ENCODE measurements at regions not wholly inside any gene's neighbourhood (a gene's known extent, or its start where the extent isn't known, plus 50 kb on each side); places are given as distances from the start of the nearest gene placed in this dataset.

- Histone ChIP-seq H3K27me3 (ENCODE audit: low read length) (no peaks in the 10 kb centered on the region), H3K79me2 (ENCODE audit: low read length) (no peaks in the 10 kb centered on the region), H3K4me2 (ENCODE audit: low read length) (0 out of 2 replicates have a peak overlapping the region, but pooled peaks have one; percentile 31), H3K9ac (ENCODE audit: low read length) (no peak overlapping the region), H3K9me3 (ENCODE audit: low read length) (no peaks in the 10 kb centered on the region), H3K36me3 (ENCODE audit: low read depth, low read length) (no peaks in the 10 kb centered on the region), H3K9me2 (replicated peaks; ENCODE audit: low read length) (no peaks in the 10 kb centered on the region), H3K4me1 (ENCODE audit: insufficient read depth, low read length) (peaks cover 8% of the 10 kb centered on the region; the same call in 1 of the 2 replicates), H3K27ac (ENCODE audit: low read length) (no peak overlapping the region), H2AFZ (ENCODE audit: low read length) (no peak overlapping the region), H3F3A (ENCODE audit: low read length, unreplicated experiment) (no peaks in the 10 kb centered on the region), H4K20me1 (ENCODE audit: low read length) (no peaks in the 10 kb centered on the region), H3K4me3 (ENCODE audit: low read length) (no peak overlapping the region)
- DNase-seq (peak; percentile 50), ATAC-seq (peak; percentile 93)
- intact Hi-C loops (cut with micrococcal nuclease): no loop called here
- ChIA-PET POLR2A (ENCODE audit: unreplicated experiment) (no interaction called here), CTCF (interaction anchor here (0.6 kb wide), 1 partner anchor 990 kb away, joined by 4 read pairs; no protein-coding TSS in a partner anchor)
- TF ChIP-seq EZH2phosphoT487 (IDR thresholded peaks at IDR 0.05; ENCODE audit: borderline replicate concordance, low read length) (no peak), EZH2 (IDR thresholded peaks at IDR 0.05; ENCODE audit: low read length, unreplicated experiment) (no peak), CTCF (conservative IDR thresholded peaks at IDR 0.05; ENCODE audit: low read depth, low read length) (no peak)
- no TSS peak for BruUV-seq (replicated peaks)
Observed at GRCh38 chr13:105847527-105848291, 687.8 kb downstream of the EFNB2 start.

- Histone ChIP-seq H3K4me3 (ENCODE audit: low read length) (no peak overlapping the region), H3K79me2 (ENCODE audit: low read length) (no peaks in the 10 kb centered on the region), H3K9me2 (replicated peaks; ENCODE audit: low read length) (no peaks in the 10 kb centered on the region), H4K20me1 (ENCODE audit: low read length) (no peaks in the 10 kb centered on the region), H3K27ac (ENCODE audit: low read length) (no peak overlapping the region), H3K27me3 (ENCODE audit: low read length) (no peaks in the 10 kb centered on the region), H3K9me3 (ENCODE audit: low read length) (no peaks in the 10 kb centered on the region), H2AFZ (ENCODE audit: low read length) (no peak overlapping the region), H3K36me3 (ENCODE audit: low read depth, low read length) (no peaks in the 10 kb centered on the region), H3F3A (ENCODE audit: low read length, unreplicated experiment) (no peaks in the 10 kb centered on the region), H3K9ac (ENCODE audit: low read length) (no peak overlapping the region), H3K4me1 (ENCODE audit: insufficient read depth, low read length) (peaks cover 8% of the 10 kb centered on the region; the same call in 1 of the 2 replicates), H3K4me2 (ENCODE audit: low read length) (no peak overlapping the region)
- no TSS peak for BruUV-seq (replicated peaks)
- ChIA-PET POLR2A (ENCODE audit: unreplicated experiment) (no interaction called here), CTCF (no interaction called here)
- TF ChIP-seq EZH2phosphoT487 (IDR thresholded peaks at IDR 0.05; ENCODE audit: borderline replicate concordance, low read length): no peak
- TF ChIP-seq CTCF (conservative IDR thresholded peaks at IDR 0.05; ENCODE audit: low read depth, low read length): no peak
- TF ChIP-seq EZH2 (IDR thresholded peaks at IDR 0.05; ENCODE audit: low read length, unreplicated experiment): no peak
- intact Hi-C loops (cut with micrococcal nuclease): no loop called here
- no peak for DNase-seq
- ATAC-seq: no peak
Observed at GRCh38 chr13:105846923-105847322, 688.5 kb downstream of the EFNB2 start.

GRCh38 chr13:105841286-105841685 lies 694.2 kb downstream of the EFNB2 start:
- no peak for TF ChIP-seq EZH2 (IDR thresholded peaks at IDR 0.05; ENCODE audit: low read length, unreplicated experiment)
- TF ChIP-seq EZH2phosphoT487 (IDR thresholded peaks at IDR 0.05; ENCODE audit: borderline replicate concordance, low read length): no peak
- no peak for TF ChIP-seq CTCF (conservative IDR thresholded peaks at IDR 0.05; ENCODE audit: low read depth, low read length)
- H3K9ac ChIP-seq (ENCODE audit: low read length): no peak overlapping the region
- no TSS peak for BruUV-seq (replicated peaks)
- no peak overlapping the region for H2AFZ ChIP-seq (ENCODE audit: low read length)
- H3K79me2 ChIP-seq (ENCODE audit: low read length): no peaks in the 10 kb centered on the region
- no peaks in the 10 kb centered on the region for H3K27me3 ChIP-seq (ENCODE audit: low read length)
- no peaks in the 10 kb centered on the region for H4K20me1 ChIP-seq (ENCODE audit: low read length)
- intact Hi-C loops (cut with micrococcal nuclease): no loop called here
- ATAC-seq: no peak
- no peaks in the 10 kb centered on the region for H3K9me3 ChIP-seq (ENCODE audit: low read length)
- H3F3A ChIP-seq (ENCODE audit: low read length, unreplicated experiment): no peaks in the 10 kb centered on the region
- DNase-seq: no peak
- H3K36me3 ChIP-seq (ENCODE audit: low read depth, low read length): no peaks in the 10 kb centered on the region
- no peaks in the 10 kb centered on the region for H3K4me1 ChIP-seq (ENCODE audit: insufficient read depth, low read length)
- no peak overlapping the region for H3K27ac ChIP-seq (ENCODE audit: low read length)
- no peak overlapping the region for H3K4me2 ChIP-seq (ENCODE audit: low read length)
- ChIA-PET CTCF (no interaction called here), POLR2A (ENCODE audit: unreplicated experiment) (no interaction called here)
- H3K9me2 ChIP-seq (replicated peaks; ENCODE audit: low read length): no peaks in the 10 kb centered on the region
- no peak overlapping the region for H3K4me3 ChIP-seq (ENCODE audit: low read length)
